Caco-2 (cell line): ENCODE measurements at regions not wholly inside any gene's neighbourhood (a gene's known extent, or its start where the extent isn't known, plus 50 kb on each side); places are given as distances from the start of the nearest gene placed in this dataset.
A peak's percentile ranks its signal among the peaks of the same experiment; 100 is the strongest.

Source experiments
- BruUV-seq: library from RNA; stranded (reverse); fragments of 400-500 nt; replicated peaks from 2 replicates; lab custom pipeline; 2021; lab: Mats Ljungman, UMichigan
- CTCF ChIA-PET: fragments of 300-600 bp; sonication (Branson Sonifier 250); formaldehyde crosslinking; loops from one replicate; lab custom pipeline; 2022; ENCODE audit warnings: antibody characterized with exemption; lab: Charles Lee
- POLR2A ChIA-PET: fragments of 300-600 bp; sonication (Branson Sonifier 250); formaldehyde crosslinking; loops from one replicate; lab custom pipeline; 2022; ENCODE audit warnings: antibody characterized with exemption; lab: Charles Lee
- DNase-seq, 2 experiments: peaks; one replicate each; pipeline versions ENCODE4 v3.0.0 to v3.0.0-alpha.2; 2020 to 2022
- H3K27me3 ChIP-seq: replicated peaks from 2 replicates; pipeline ENCODE4 v1.6.0; 2011; ENCODE audit warnings: low read length; ENCODE audit not compliant: control insufficient read depth, insufficient read depth
- H3K36me3 ChIP-seq: 2 replicates; pipeline ENCODE4 v1.5.1; 2011; ENCODE audit warnings: low read length; ENCODE audit not compliant: control insufficient read depth, insufficient read depth
- H3K4me1 ChIP-seq: fragments of 250-450 bp; sonication (Bioruptor Pico); 2 replicates; pipeline ENCODE4 v1.5.1; 2020; ENCODE audit warnings: mild to moderate bottlenecking
- H3K4me3 ChIP-seq: 2 replicates; pipeline ENCODE4 v1.5.1; 2011; ENCODE audit warnings: low read depth, mild to moderate bottlenecking, control low read depth, low read length
- H3K9me3 ChIP-seq: fragments of 250-450 bp; sonication (Bioruptor Pico); 2 replicates; pipeline ENCODE4 v1.5.1; 2020; ENCODE audit warnings: mild to moderate bottlenecking, moderate library complexity
- H3K27ac Mint-ChIP-seq: one replicate; pipeline ENCODE4 v1.8.0; 2022; ENCODE audit warnings: mixed read lengths; ENCODE audit not compliant: unreplicated experiment
- H3K27me3 Mint-ChIP-seq: one replicate; pipeline ENCODE4 v1.8.0; 2022; ENCODE audit warnings: mixed read lengths; ENCODE audit not compliant: insufficient read depth, unreplicated experiment
- H3K36me3 Mint-ChIP-seq: one replicate; pipeline ENCODE4 v1.8.0; 2022; ENCODE audit warnings: mild to moderate bottlenecking, mixed read lengths; ENCODE audit not compliant: insufficient read depth, unreplicated experiment
- H3K4me1 Mint-ChIP-seq: one replicate; pipeline ENCODE4 v1.8.0; 2022; ENCODE audit warnings: low read depth, mixed read lengths; ENCODE audit not compliant: unreplicated experiment
- H3K4me3 Mint-ChIP-seq: one replicate; pipeline ENCODE4 v1.8.0; 2022; ENCODE audit warnings: mild to moderate bottlenecking, moderate library complexity, mixed read lengths; ENCODE audit not compliant: unreplicated experiment
- H3K9me3 Mint-ChIP-seq: one replicate; pipeline ENCODE4 v1.8.0; 2022; ENCODE audit warnings: mixed read lengths; ENCODE audit not compliant: unreplicated experiment
- CTCF ChIP-seq, 2 experiments: fragments of 200-600 bp in 1 of 2; IDR thresholded peaks; 1 replicate in 1 of 2; 2 replicates in 1 of 2; pipeline versions ENCODE4 v1.5.1 to v1.8.0; 2011 to 2022; ENCODE audit warnings: antibody characterized with exemption in 1 of 2, control low read depth in 1 of 2, inconsistent platforms in 1 of 2, low read depth in 1 of 2, low read length in 1 of 2, mild to moderate bottlenecking in 1 of 2, moderate library complexity in 1 of 2; ENCODE audit not compliant: insufficient read depth in 1 of 2, severe bottlenecking in 1 of 2, unreplicated experiment in 1 of 2
- intact Hi-C: fragments of 100-400 bp; cut with micrococcal nuclease; formaldehyde crosslinking; loops from one replicate; pipeline ENCODE4 v1.10.0; 2022; ENCODE audit not compliant: unreplicated experiment

- Histone ChIP-seq H3K4me1 (no peaks in the 10 kb centered on the region), H3K4me3 (no peak overlapping the region), H3K9me3 (no peaks in the 10 kb centered on the region), H3K27me3 (no peaks in the 10 kb centered on the region), H3K36me3 (no peaks in the 10 kb centered on the region)
- intact Hi-C loops = loop anchor here (1.0 kb wide), 1 partner anchor 12 kb away; no protein-coding TSS in a partner anchor
- DNase-seq = peak in 1 of 2 experiments; percentile 39
- no peak overlapping the region for H3K27ac Mint-ChIP-seq
- H3K36me3 Mint-ChIP-seq = no peaks in the 10 kb centered on the region
- no peak for TF ChIP-seq CTCF (IDR thresholded peaks at IDR 0.05; ENCODE audit: insufficient read depth in 1 of 2, low read depth in 1 of 2, low read length in 1 of 2, severe bottlenecking in 1 of 2, unreplicated experiment in 1 of 2)
- POLR2A ChIA-PET = no interaction called here
- CTCF ChIA-PET = interaction anchor here (1.1 kb wide), 1 partner anchor 228 kb away, joined by 4 read pairs; the partner anchor contains the start of gene FGF18
- no TSS peak for BruUV-seq
- no peaks in the 10 kb centered on the region for H3K9me3 Mint-ChIP-seq
- H3K4me3 Mint-ChIP-seq = no peak overlapping the region
- H3K4me1 Mint-ChIP-seq = no peaks in the 10 kb centered on the region
- peaks cover 21% of the 10 kb centered on the region for H3K27me3 Mint-ChIP-seq
These were observed 138.3 kb upstream of the SMIM23 start for GRCh38 chr5:171647043-171647903.

DNA sequence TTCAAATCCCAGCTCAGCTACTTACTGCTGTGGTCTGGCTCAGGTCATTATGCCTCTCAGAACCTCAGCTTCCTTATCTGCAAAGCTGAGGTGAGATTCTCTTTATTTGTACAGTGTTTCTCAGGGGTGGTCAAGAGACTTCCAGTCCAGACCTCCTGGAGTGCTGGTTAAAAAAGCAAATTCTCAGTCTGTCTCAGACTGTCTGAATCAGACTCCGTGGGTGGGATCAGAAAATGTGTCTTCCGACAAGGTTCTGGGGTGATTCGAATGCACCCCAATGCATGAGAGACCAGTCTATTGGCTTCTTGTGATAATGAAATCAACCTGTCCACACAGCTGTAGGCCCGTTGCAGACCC lies 137.7 kb upstream of the SMIM23 start:
- CTCF ChIA-PET = interaction anchor here (1.1 kb wide), 1 partner anchor 229 kb away, joined by 4 read pairs; the partner anchor contains the start of gene FGF18
- BruUV-seq = no TSS peak
- no peaks in the 10 kb centered on the region for H3K9me3 ChIP-seq
- H3K4me1 ChIP-seq = no peaks in the 10 kb centered on the region
- no peak for DNase-seq
- no peak overlapping the region for H3K4me3 ChIP-seq
- intact Hi-C loops = loop anchor here (1.0 kb wide), 1 partner anchor 13 kb away; no protein-coding TSS in a partner anchor
- H3K27me3 ChIP-seq = no peaks in the 10 kb centered on the region
- no peak overlapping the region for H3K27ac Mint-ChIP-seq
- H3K4me3 Mint-ChIP-seq = no peak overlapping the region
- no peaks in the 10 kb centered on the region for H3K36me3 ChIP-seq
- H3K36me3 Mint-ChIP-seq = no peaks in the 10 kb centered on the region
- POLR2A ChIA-PET = no interaction called here
- no peaks in the 10 kb centered on the region for H3K4me1 Mint-ChIP-seq
- peaks cover 21% of the 10 kb centered on the region for H3K27me3 Mint-ChIP-seq
- H3K9me3 Mint-ChIP-seq = peaks cover 2% of the 10 kb centered on the region
- TF ChIP-seq CTCF (IDR thresholded peaks at IDR 0.05; ENCODE audit: insufficient read depth in 1 of 2, low read depth in 1 of 2, low read length in 1 of 2, severe bottlenecking in 1 of 2, unreplicated experiment in 1 of 2) = no peak

GRCh38 chr5:171648279-171649074 lies 137.1 kb upstream of the SMIM23 start:
- Mint-ChIP-seq H3K9me3 (peaks cover 8% of the 10 kb centered on the region), H3K4me3 (no peak overlapping the region), H3K27me3 (peaks cover 25% of the 10 kb centered on the region), H3K27ac (no peak overlapping the region), H3K4me1 (no peaks in the 10 kb centered on the region), H3K36me3 (no peaks in the 10 kb centered on the region)
- Histone ChIP-seq H3K36me3 (no peaks in the 10 kb centered on the region), H3K4me1 (no peaks in the 10 kb centered on the region), H3K27me3 (no peaks in the 10 kb centered on the region), H3K9me3 (no peaks in the 10 kb centered on the region), H3K4me3 (no peak overlapping the region)
- ChIA-PET CTCF (no interaction called here), POLR2A (no interaction called here)
- intact Hi-C loops = no loop called here
- BruUV-seq = no TSS peak
- no peak for TF ChIP-seq CTCF (IDR thresholded peaks at IDR 0.05; ENCODE audit: insufficient read depth in 1 of 2, low read depth in 1 of 2, low read length in 1 of 2, severe bottlenecking in 1 of 2, unreplicated experiment in 1 of 2)
- no peak for DNase-seq
